Breast epithelium (tissue), 4 donors: ENCODE measurements at regions not wholly inside any gene's neighbourhood (a gene's known extent, or its start where the extent isn't known, plus 50 kb on each side); places are given as distances from the start of the nearest gene placed in this dataset.
"Not testable (repeated sequence)": the region's sequence is repeated elsewhere in the genome, so short reads cannot be mapped to it uniquely, and the experiment has no call there.

Source experiments
- DNase-seq, 2 donors: peaks; one replicate each; pipeline ENCODE4 v3.0.0-alpha.2; 2019; ENCODE audit warnings: low spot score in 2 of 2
- H3K27ac ChIP-seq, 2 donors: fragments of 200-600 bp; sonication (generic) in 1 of 2; one replicate each; pipeline ENCODE4 v1.5.1; 2016 to 2019; ENCODE audit warnings: mild to moderate bottlenecking in 1 of 2
- H3K27me3 ChIP-seq, 2 donors: fragments of 200-600 bp; sonication (generic) in 1 of 2; one replicate each; pipeline versions ENCODE4 v1.5.1 to v1.6.0; 2017 to 2019; ENCODE audit warnings: control low read depth in 1 of 2, mild to moderate bottlenecking in 1 of 2
- H3K36me3 ChIP-seq: fragments of 200-600 bp; one replicate; pipeline ENCODE4 v1.5.1; 2019
- H3K4me1 ChIP-seq, 2 donors: fragments of 200-600 bp; sonication (generic); one replicate each; pipeline ENCODE4 v1.5.1; 2016 to 2019; ENCODE audit warnings: control low read depth in 1 of 2
- H3K4me3 ChIP-seq, 3 donors: fragments of 200-600 bp; sonication (generic); 1 replicate in 2 of 3; 2 replicates in 1 of 3; pipeline ENCODE4 v1.5.1; 2016 to 2019; ENCODE audit warnings: mild to moderate bottlenecking in 3 of 3, moderate library complexity in 2 of 3
- H3K9me3 ChIP-seq, 2 donors: fragments of 200-600 bp; sonication (generic) in 1 of 2; one replicate each; pipeline ENCODE4 v1.5.1; 2016 to 2019; ENCODE audit warnings: control low read depth in 1 of 2
- POLR2A ChIP-seq: fragments of 450-650 bp; IDR thresholded peaks from one replicate; pipeline ENCODE4 v1.6.1; 2016; ENCODE audit warnings: antibody characterized with exemption, mild to moderate bottlenecking, moderate library complexity
- POLR2AphosphoS5 ChIP-seq, 3 donors: sonication (generic); formaldehyde crosslinking; IDR thresholded peaks; one replicate each; pipeline ENCODE4 v1.6.1; 2017; ENCODE audit warnings: antibody characterized with exemption in 3 of 3
- intact Hi-C: fragments of 100-400 bp; cut with DNase I; formaldehyde crosslinking; loops from one replicate; pipeline ENCODE4 v1.15.1; 2023; ENCODE audit warnings: low total_unique reads
- TF ChIP-seq, protein P1 (sequence below), 3 donors: fragments of 450-650 bp; IDR thresholded peaks; one replicate each; pipeline ENCODE4 v1.5.1; 2016 to 2017; ENCODE audit warnings: antibody characterized with exemption in 3 of 3, mild to moderate bottlenecking in 3 of 3, moderate library complexity in 3 of 3

- Histone ChIP-seq H3K9me3 (no peaks in the 10 kb centered on the region), H3K4me3 (no peak overlapping the region), H3K36me3 (no peaks in the 10 kb centered on the region), H3K27ac (no peak overlapping the region), H3K4me1 (no peaks in the 10 kb centered on the region), H3K27me3 (no peaks in the 10 kb centered on the region)
- DNase-seq, result no peak
- no peak for TF ChIP-seq POLR2AphosphoS5 (IDR thresholded peaks at IDR 0.05)
- TF ChIP-seq, protein P1, sequence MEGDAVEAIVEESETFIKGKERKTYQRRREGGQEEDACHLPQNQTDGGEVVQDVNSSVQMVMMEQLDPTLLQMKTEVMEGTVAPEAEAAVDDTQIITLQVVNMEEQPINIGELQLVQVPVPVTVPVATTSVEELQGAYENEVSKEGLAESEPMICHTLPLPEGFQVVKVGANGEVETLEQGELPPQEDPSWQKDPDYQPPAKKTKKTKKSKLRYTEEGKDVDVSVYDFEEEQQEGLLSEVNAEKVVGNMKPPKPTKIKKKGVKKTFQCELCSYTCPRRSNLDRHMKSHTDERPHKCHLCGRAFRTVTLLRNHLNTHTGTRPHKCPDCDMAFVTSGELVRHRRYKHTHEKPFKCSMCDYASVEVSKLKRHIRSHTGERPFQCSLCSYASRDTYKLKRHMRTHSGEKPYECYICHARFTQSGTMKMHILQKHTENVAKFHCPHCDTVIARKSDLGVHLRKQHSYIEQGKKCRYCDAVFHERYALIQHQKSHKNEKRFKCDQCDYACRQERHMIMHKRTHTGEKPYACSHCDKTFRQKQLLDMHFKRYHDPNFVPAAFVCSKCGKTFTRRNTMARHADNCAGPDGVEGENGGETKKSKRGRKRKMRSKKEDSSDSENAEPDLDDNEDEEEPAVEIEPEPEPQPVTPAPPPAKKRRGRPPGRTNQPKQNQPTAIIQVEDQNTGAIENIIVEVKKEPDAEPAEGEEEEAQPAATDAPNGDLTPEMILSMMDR (IDR thresholded peaks at IDR 0.05), result no peak
- TF ChIP-seq POLR2A, result no peak
- intact Hi-C loops, result no loop called here
Measured at GRCh38 chr13:50247223-50247622, 232.0 kb downstream of the KCNRG start.

- no peak for DNase-seq
- Histone ChIP-seq H3K27me3 (no peaks in the 10 kb centered on the region), H3K4me1 (no peaks in the 10 kb centered on the region), H3K9me3 (no peaks in the 10 kb centered on the region), H3K27ac (no peak overlapping the region), H3K4me3 (no peak overlapping the region), H3K36me3 (no peaks in the 10 kb centered on the region)
- TF ChIP-seq POLR2A, result no peak
- TF ChIP-seq, protein P1 (IDR thresholded peaks at IDR 0.05), result no peak
- TF ChIP-seq POLR2AphosphoS5 (IDR thresholded peaks at IDR 0.05), result no peak
- intact Hi-C loops, result no loop called here
Measured at GRCh38 chr13:50248516-50249143, 233.4 kb downstream of the KCNRG start.

DNA sequence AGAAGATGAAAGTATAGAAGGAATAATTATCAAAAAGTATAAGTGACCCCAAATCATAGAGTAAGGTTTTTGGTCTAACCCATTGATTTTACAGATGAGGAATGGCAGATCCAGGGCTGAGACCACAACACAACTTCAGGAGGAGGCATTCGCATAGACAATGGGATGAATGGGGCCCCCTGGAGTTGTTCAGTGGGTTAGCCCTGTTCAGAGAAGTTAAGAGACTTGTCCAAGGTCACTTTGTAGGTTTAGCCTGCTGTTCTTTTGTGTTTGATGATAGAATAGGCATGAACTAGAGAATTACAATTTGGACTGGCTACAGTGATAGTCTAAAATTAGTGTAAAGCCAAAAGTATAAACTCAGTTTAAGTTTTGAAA is 233.9 kb downstream of the KCNRG start:
- TF ChIP-seq POLR2AphosphoS5 (IDR thresholded peaks at IDR 0.05) (no peak), POLR2A (no peak)
- TF ChIP-seq, protein P1 (IDR thresholded peaks at IDR 0.05), result no peak
- intact Hi-C loops, result no loop called here
- Histone ChIP-seq H3K4me1 (no peaks in the 10 kb centered on the region), H3K4me3 (no peak overlapping the region), H3K9me3 (no peaks in the 10 kb centered on the region), H3K27me3 (no peaks in the 10 kb centered on the region), H3K27ac (no peak overlapping the region), H3K36me3 (no peaks in the 10 kb centered on the region)
- DNase-seq, result no peak

GRCh38 chr13:50250401-50250800 is 235.2 kb downstream of the KCNRG start:
- TF ChIP-seq, protein P1 (IDR thresholded peaks at IDR 0.05), result no peak
- no peak for TF ChIP-seq POLR2AphosphoS5 (IDR thresholded peaks at IDR 0.05)
- no peak for TF ChIP-seq POLR2A
- H3K9me3 ChIP-seq, result no peaks in the 10 kb centered on the region
- H3K27ac ChIP-seq, result no peak overlapping the region
- no peaks in the 10 kb centered on the region for H3K36me3 ChIP-seq
- H3K4me3 ChIP-seq, result no peak overlapping the region
- H3K4me1 ChIP-seq, result no peaks in the 10 kb centered on the region
- H3K27me3 ChIP-seq, result no peaks in the 10 kb centered on the region
- intact Hi-C loops, result no loop called here
- DNase-seq, result no peak

DNA sequence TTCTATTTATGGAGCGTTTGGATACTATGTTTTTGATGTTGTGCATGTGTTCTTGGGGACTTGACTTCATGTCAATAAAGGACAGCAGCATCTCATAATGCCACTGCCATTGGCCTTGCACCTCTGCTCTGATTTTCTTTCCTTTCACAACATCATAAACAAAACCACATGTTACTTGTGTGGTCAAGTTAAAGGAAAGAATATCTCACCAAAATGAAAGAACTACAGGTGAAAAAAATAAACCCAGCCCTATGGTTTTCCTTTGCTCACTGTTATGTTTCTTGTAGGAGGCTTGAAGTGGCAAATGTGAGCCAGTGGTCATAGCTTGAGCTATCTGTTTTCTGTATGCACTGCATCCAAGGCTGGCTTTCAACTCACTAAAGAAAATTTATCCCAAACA is 240.4 kb downstream of the KCNRG start:
- DNase-seq, result no peak
- intact Hi-C loops, result no loop called here
- TF ChIP-seq, protein P1 (IDR thresholded peaks at IDR 0.05), result no peak
- TF ChIP-seq POLR2A (no peak), POLR2AphosphoS5 (IDR thresholded peaks at IDR 0.05) (no peak)
- Histone ChIP-seq H3K4me3 (no peak overlapping the region), H3K36me3 (no peaks in the 10 kb centered on the region), H3K9me3 (no peaks in the 10 kb centered on the region), H3K4me1 (no peaks in the 10 kb centered on the region), H3K27me3 (no peaks in the 10 kb centered on the region), H3K27ac (no peak overlapping the region)

- H3K4me1 ChIP-seq, H3K27me3 ChIP-seq, intact Hi-C loops: not testable (repeated sequence)
Measured at GRCh38 chr13:50256536-50257321, 241.5 kb downstream of the KCNRG start.

More at GRCh38 chr13:50256536-50257321, 241.5 kb downstream of the KCNRG start:
- not testable (repeated sequence) for DNase-seq, H3K9me3 ChIP-seq, H3K4me3 ChIP-seq, H3K36me3 ChIP-seq, H3K27ac ChIP-seq
